ENCODE measurements at regions not wholly inside any gene's neighbourhood (a gene's known extent, or its start where the extent isn't known, plus 50 kb on each side); places are given as distances from the start of the nearest gene placed in this dataset.

DNA sequence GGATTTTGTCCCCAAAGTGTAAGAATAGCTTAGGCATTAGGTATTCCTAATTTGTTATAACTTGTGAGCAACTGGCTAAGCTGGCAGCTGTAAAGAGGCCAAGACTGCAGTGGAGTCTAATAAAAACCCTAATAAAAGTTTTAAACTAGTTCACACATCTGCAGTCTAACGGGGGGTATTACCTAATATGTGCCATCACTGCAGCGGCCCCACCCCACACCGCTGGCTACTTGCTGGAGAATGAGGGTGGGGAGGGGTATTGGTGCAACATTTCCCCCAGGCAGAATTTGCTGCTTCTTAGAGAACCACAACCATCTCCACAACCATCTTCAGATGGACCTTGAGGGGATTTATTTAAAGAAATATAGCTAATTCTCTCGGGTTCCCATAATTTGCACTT is 135.0 kb downstream of the ZC3H11B start:
- H3K27ac ChIP-seq (ENCODE audit: low read depth, low read length), result no peak overlapping the region
- ATAC-seq (no peak), DNase-seq (ENCODE audit: low read depth, low spot score) (no peak)
- TF ChIP-seq JUND (IDR thresholded peaks at IDR 0.05) (no peak), REST (IDR thresholded peaks at IDR 0.05; ENCODE audit: low read depth) (no peak), ZFX (IDR thresholded peaks at IDR 0.05) (no peak), FOSL1 (IDR thresholded peaks at IDR 0.05; ENCODE audit: low read depth) (no peak), EGR1 (IDR thresholded peaks at IDR 0.05; ENCODE audit: low read depth) (no peak), POLR2A (IDR thresholded peaks at IDR 0.05; ENCODE audit: borderline replicate concordance, extremely low read depth, insufficient read depth, insufficient read length) (no peak), YY1 (IDR thresholded peaks at IDR 0.05; ENCODE audit: extremely low read depth, insufficient replicate concordance, low read depth, low read length) (no peak), EZH2phosphoT487 (IDR thresholded peaks at IDR 0.05; ENCODE audit: borderline replicate concordance) (no peak), ELF1 (IDR thresholded peaks at IDR 0.05; ENCODE audit: borderline replicate concordance, low read depth) (no peak), RAD21 (IDR thresholded peaks at IDR 0.05; ENCODE audit: low read depth) (no peak), SIN3A (IDR thresholded peaks at IDR 0.05; ENCODE audit: low read depth) (no peak), POLR2AphosphoS5 (IDR thresholded peaks at IDR 0.05; ENCODE audit: low read depth, low read length) (no peak), SP1 (IDR thresholded peaks at IDR 0.05; ENCODE audit: low read depth) (no peak), CTCF (IDR thresholded peaks at IDR 0.05 in 2 of 3, conservative IDR thresholded peaks at IDR 0.05 in 1 of 3; ENCODE audit: borderline replicate concordance in 1 of 3, insufficient read depth in 1 of 3, low read depth in 2 of 3, low read length in 2 of 3) (no peak), SRF (IDR thresholded peaks at IDR 0.05; ENCODE audit: low read depth) (no peak), CBX3 (IDR thresholded peaks at IDR 0.05; ENCODE audit: low read depth) (no peak)
- TF ChIP-seq, protein P1, sequence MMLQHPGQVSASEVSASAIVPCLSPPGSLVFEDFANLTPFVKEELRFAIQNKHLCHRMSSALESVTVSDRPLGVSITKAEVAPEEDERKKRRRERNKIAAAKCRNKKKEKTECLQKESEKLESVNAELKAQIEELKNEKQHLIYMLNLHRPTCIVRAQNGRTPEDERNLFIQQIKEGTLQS (IDR thresholded peaks at IDR 0.05), result no peak
- TF ChIP-seq, protein P2, sequence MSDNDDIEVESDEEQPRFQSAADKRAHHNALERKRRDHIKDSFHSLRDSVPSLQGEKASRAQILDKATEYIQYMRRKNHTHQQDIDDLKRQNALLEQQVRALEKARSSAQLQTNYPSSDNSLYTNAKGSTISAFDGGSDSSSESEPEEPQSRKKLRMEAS (IDR thresholded peaks at IDR 0.05), result no peak
- H3K9me3 ChIP-seq (ENCODE audit: control insufficient read depth in 1 of 2, insufficient read depth in 1 of 2, low read depth in 1 of 2, low read length in 2 of 2), result no peaks in the 10 kb centered on the region
- H3K36me3 ChIP-seq (ENCODE audit: control insufficient read depth in 1 of 2, insufficient read depth in 2 of 2, low read length in 2 of 2), result no peaks in the 10 kb centered on the region
- no peak overlapping the region for H3K4me3 ChIP-seq (replicated peaks in 1 of 2; ENCODE audit: low read depth in 1 of 2, low read length in 2 of 2)
- no peaks in the 10 kb centered on the region for H4K20me1 ChIP-seq (ENCODE audit: insufficient read depth)
- H2AFZ ChIP-seq (ENCODE audit: low read depth, low read length, poor library complexity, severe bottlenecking), result no peak overlapping the region
- no TSS peak for BruUV-seq (replicated peaks)
- ChIA-PET CTCF (no interaction called here), POLR2A (no interaction called here), RAD21 (ENCODE audit: low non-redundant PET in 1 of 2, low total read pairs in 2 of 2, uncharacterized antibody in 2 of 2, unreplicated experiment in 2 of 2) (no interaction called here)
- H3K4me1 ChIP-seq (ENCODE audit: control insufficient read depth in 1 of 2, insufficient read depth in 2 of 2, low read length in 2 of 2), result no peaks in the 10 kb centered on the region
- peaks cover 3% of the 10 kb centered on the region; the same call in 1 of the 2 replicates for H3K27me3 ChIP-seq (ENCODE audit: insufficient read depth, low read length)
- H3K79me2 ChIP-seq (ENCODE audit: insufficient read depth, low read length), result no peaks in the 10 kb centered on the region
- H3K4me2 ChIP-seq (ENCODE audit: low read length), result no peak overlapping the region
- H3K9me2 ChIP-seq (ENCODE audit: insufficient read depth), result no peaks in the 10 kb centered on the region
- no peak overlapping the region for H3K9ac ChIP-seq (ENCODE audit: low read length)
- intact Hi-C loops (cut with micrococcal nuclease), result no loop called here

Measured in HCT116 (cell line).